ENCODE measurements at regions not wholly inside any gene's neighbourhood (a gene's known extent, or its start where the extent isn't known, plus 50 kb on each side); places are given as distances from the start of the nearest gene placed in this dataset.

- DNase-seq: no peak
Observed at GRCh38 chr9:87086221-87086818, 139.0 kb upstream of the GAS1 start.

- no peak for DNase-seq
Observed at GRCh38 chr9:87087197-87087596, 139.9 kb upstream of the GAS1 start.

- DNase-seq: no peak
Observed at GRCh38 chr9:87088192-87088591, 140.9 kb upstream of the GAS1 start.

GRCh38 chr9:87088621-87089365 is 141.5 kb upstream of the GAS1 start:
- DNase-seq: no peak

GRCh38 chr9:87089506-87089905 is 142.2 kb upstream of the GAS1 start:
- DNase-seq: no peak

GRCh38 chr9:87089929-87090328 is 142.6 kb upstream of the GAS1 start:
- DNase-seq: no peak

- DNase-seq: no peak
Observed at GRCh38 chr9:87093777-87094176, 146.5 kb upstream of the GAS1 start.

GRCh38 chr9:87095951-87096350 is 148.6 kb upstream of the GAS1 start:
- no peak for DNase-seq

GRCh38 chr9:87096506-87096905 is 149.2 kb upstream of the GAS1 start:
- DNase-seq: no peak

- DNase-seq: no peak
Observed at GRCh38 chr9:87097238-87097637, 149.9 kb upstream of the GAS1 start.

GRCh38 chr9:87099407-87099806 is 152.1 kb upstream of the GAS1 start:
- no peak for DNase-seq

GRCh38 chr9:87100001-87100400 is 152.7 kb upstream of the GAS1 start:
- no peak for DNase-seq

GRCh38 chr9:87102126-87102525 is 154.8 kb upstream of the GAS1 start:
- DNase-seq: no peak

- DNase-seq: no peak
Observed at GRCh38 chr9:87107072-87107471, 159.8 kb upstream of the GAS1 start.

GRCh38 chr9:87108661-87109060 is 161.4 kb upstream of the GAS1 start:
- peak; percentile 72 for DNase-seq

- DNase-seq: no peak
Observed at GRCh38 chr9:87109231-87109631, 161.9 kb upstream of the GAS1 start.

GRCh38 chr9:87109851-87110250 is 162.5 kb upstream of the GAS1 start:
- no peak for DNase-seq

- DNase-seq: no peak
Observed at GRCh38 chr9:87111010-87111409, 163.7 kb upstream of the GAS1 start.

- DNase-seq: no peak
Observed at GRCh38 chr9:87112656-87113055, 165.3 kb upstream of the GAS1 start.

- DNase-seq: no peak
Observed at GRCh38 chr9:87113874-87114273, 166.6 kb upstream of the GAS1 start.

GRCh38 chr9:87115785-87116184 is 168.5 kb upstream of the GAS1 start:
- no peak for DNase-seq

GRCh38 chr9:87116492-87116891 is 169.2 kb upstream of the GAS1 start:
- DNase-seq: no peak

- DNase-seq: no peak
Observed at GRCh38 chr9:87118594-87118993, 171.3 kb upstream of the GAS1 start.

GRCh38 chr9:87119328-87119881 is 172.1 kb upstream of the GAS1 start:
- DNase-seq: peak; percentile 71

- no peak for DNase-seq
Observed at GRCh38 chr9:87120610-87121009, 173.3 kb upstream of the GAS1 start.
